Hematopoietic multipotent progenitor cell treated with erythropoietin and hydrocortisone succinate and interleukin-3 and kit ligand, for 15 days (in vitro differentiated cells): ENCODE measurements at regions not wholly inside any gene's neighbourhood (a gene's known extent, or its start where the extent isn't known, plus 50 kb on each side); places are given as distances from the start of the nearest gene placed in this dataset.

ENCODE experiments used
- DNase-seq: peaks from one replicate; pipeline ENCODE4 v3.0.0-alpha.2; 2015; ENCODE audit warnings: low spot score

DNA sequence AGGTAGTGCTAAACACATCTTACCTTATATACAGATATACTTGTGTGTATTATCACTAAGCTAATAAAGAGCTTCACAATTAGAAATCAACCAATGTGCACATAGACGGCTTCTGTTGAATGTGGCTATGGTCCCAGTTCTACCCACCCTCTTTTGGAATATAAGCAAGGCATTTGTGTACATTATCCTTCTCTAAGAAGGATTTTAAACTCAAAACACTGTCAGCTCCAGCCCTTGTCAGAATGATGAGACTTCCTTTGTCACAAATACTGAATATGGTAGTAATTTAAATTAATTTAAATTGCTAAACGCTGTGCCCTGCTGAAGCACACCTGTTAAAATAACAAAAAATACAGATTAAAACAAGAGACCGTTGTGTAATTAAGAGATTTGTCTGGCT is 107.9 kb upstream of the GRAMD2B start:
- DNase-seq = no peak

GRCh38 chr5:126332326-126332725 is 90.9 kb upstream of the GRAMD2B start:
- no peak for DNase-seq

GRCh38 chr5:126334760-126335159 is 88.4 kb upstream of the GRAMD2B start:
- no peak for DNase-seq

DNA sequence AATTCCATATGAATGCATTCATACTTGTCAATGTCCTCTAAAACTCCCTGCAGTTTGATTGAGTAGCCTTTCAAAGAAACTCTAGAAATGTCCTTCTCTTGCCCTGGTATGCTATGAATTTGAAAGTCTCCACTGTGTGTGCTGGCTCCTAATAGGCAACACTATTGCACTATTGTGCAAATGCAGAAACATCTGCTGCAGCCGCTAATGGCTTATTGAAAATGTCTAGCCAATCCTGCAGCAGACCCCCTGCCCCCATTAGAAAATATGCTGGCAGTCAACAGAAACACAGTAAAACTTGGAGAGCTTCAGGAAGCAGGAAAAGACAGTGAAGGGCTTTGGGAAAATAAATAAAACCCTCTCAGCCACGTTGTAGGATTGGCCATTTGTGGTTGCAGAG is 87.3 kb upstream of the GRAMD2B start:
- no peak for DNase-seq

GRCh38 chr5:126338635-126339034 is 84.6 kb upstream of the GRAMD2B start:
- DNase-seq = no peak

GRCh38 chr5:126339215-126339805 is 83.9 kb upstream of the GRAMD2B start:
- peak; percentile 68 for DNase-seq

DNA sequence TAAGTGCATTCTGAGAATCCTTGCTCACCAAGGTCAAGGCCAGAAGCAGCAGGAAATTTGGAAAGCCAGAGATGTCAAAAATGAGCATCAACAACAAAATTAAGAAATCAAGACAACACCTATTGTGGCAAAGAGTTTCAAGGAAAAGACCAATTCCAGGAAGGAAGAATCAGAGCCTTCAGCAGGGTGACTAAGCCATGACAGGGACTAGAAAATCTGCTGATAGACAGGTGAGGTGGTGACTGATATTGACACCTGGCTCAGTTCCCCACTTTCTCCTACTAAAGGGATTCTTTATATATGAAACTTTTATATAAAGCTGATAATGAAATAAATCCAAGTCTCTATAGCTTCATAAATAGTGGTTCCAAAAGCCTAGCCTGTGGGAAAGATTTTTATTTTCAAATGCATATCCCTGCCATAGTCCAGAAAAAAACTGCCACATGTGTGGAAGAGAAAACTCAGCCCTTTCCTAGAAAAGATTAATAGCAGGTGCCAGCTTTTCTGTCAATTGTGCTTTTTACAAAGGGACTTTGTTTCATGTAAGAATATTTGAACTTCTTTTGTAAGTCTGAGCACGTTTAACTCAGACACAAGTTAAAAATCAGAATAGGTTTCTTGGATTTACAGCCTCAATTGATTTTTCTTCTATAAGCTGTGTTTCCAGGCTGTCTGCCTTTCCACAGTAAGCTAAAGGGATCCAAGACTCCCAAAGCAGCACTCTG is 81.1 kb upstream of the GRAMD2B start:
- DNase-seq = no peak

DNA sequence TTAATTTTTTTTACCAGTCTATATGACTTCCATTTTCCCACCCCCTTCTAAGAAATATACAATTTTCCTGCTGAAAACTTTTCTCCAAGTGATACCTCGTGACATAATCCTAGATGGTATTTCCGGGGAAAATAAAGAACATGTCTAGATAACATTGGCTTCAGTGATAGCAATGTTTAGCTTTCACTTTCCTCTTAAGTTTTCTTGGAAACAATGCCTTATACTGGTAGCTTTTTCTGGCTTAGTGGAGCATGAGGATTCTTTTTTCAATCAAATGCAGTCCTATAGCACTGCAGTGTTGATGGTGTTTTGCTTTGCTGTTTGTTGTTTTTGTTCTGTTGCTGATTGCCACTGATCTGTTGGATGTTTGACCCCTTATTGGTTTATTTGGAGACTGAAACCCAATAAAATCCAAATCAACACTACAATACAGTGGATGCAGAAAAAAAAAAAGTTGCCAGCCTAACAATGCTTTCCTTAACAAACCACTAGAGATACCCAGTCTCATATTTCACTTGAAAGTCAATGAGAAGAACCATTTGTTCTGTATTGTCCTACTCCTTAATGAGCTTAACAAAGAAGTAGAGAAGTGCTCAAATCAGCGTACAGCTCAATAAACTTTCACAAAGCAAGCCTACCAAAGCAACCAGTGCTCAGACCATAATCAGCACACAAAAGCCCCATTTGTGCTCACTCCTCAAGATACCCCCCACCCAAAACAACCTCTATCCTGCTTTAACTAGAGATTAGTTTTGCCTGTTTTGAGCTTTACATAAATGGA is 74.2 kb upstream of the GRAMD2B start:
- no peak for DNase-seq

- DNase-seq = no peak
These were observed 72.1 kb upstream of the GRAMD2B start for GRCh38 chr5:126351153-126351552.

GRCh38 chr5:126354012-126354857 is 69.0 kb upstream of the GRAMD2B start:
- peak; percentile 11 for DNase-seq

- DNase-seq = no peak
These were observed 68.1 kb upstream of the GRAMD2B start for GRCh38 chr5:126354858-126355731.

GRCh38 chr5:126355940-126356339 is 67.3 kb upstream of the GRAMD2B start:
- DNase-seq = no peak

GRCh38 chr5:126357585-126358342 is 65.4 kb upstream of the GRAMD2B start:
- no peak for DNase-seq

DNA sequence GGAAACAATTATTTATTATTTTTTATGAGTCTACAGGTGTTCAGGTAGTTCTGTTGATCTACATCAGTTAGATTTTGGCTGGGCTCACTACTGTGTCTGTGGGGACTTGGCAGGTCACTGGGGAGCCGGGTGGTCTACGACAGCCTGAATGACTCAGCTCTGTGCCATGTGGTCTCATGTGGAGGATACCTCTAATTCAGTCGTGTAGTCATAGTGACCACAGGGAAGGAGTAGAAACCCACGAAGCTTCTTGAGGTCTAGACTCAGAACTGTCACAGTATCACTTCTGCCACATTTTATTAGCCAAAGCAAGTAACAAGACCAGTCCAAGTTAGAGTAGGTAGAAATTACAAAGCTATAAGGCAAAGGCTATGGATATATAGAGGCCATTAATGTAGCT is 64.7 kb upstream of the GRAMD2B start:
- DNase-seq = no peak

- no peak for DNase-seq
These were observed 63.3 kb upstream of the GRAMD2B start for GRCh38 chr5:126359884-126360283.

- DNase-seq = no peak
These were observed 62.7 kb upstream of the GRAMD2B start for GRCh38 chr5:126360467-126360866.

GRCh38 chr5:126363658-126364057 is 59.6 kb upstream of the GRAMD2B start:
- no peak for DNase-seq

- no peak for DNase-seq
These were observed 58.9 kb upstream of the GRAMD2B start for GRCh38 chr5:126364206-126364902.

GRCh38 chr5:126365446-126366198 is 57.6 kb upstream of the GRAMD2B start:
- DNase-seq = no peak
